Testis (tissue), 2 donors: ENCODE measurements at regions not wholly inside any gene's neighbourhood (a gene's known extent, or its start where the extent isn't known, plus 50 kb on each side); places are given as distances from the start of the nearest gene placed in this dataset.
"Not testable (repeated sequence)": the region's sequence is repeated elsewhere in the genome, so short reads cannot be mapped to it uniquely, and the experiment has no call there.

Experiments used
- CTCF ChIP-seq, 3 experiments: fragments of 450-650 bp in 2 of 3; fragments of 200-600 bp in 1 of 3; sonication (generic) in 1 of 3; IDR thresholded peaks; one replicate each; pipeline ENCODE4 v1.5.1; 2016 to 2019; ENCODE audit warnings: antibody characterized with exemption in 3 of 3, mild to moderate bottlenecking in 2 of 3, moderate library complexity in 1 of 3
- POLR2A ChIP-seq: fragments of 450-650 bp; IDR thresholded peaks from one replicate; pipeline ENCODE4 v1.6.1; 2017; ENCODE audit warnings: antibody characterized with exemption, mild to moderate bottlenecking, moderate library complexity

GRCh38 chr21:9862456-9862855, 658.9 kb upstream of the TPTE start:
- not testable (repeated sequence) for TF ChIP-seq CTCF (IDR thresholded peaks at IDR 0.05); POLR2A
